HG03280 (cell line): ENCODE measurements at regions not wholly inside any gene's neighbourhood (a gene's known extent, or its start where the extent isn't known, plus 50 kb on each side); places are given as distances from the start of the nearest gene placed in this dataset.

Source experiments
- ATAC-seq: cut with Tn5 transposase; IDR thresholded peaks from one replicate; pipeline ENCODE4 v1.9.1; 2021; ENCODE audit warnings: mild to moderate bottlenecking, moderate library complexity; ENCODE audit not compliant: unreplicated experiment

- ATAC-seq = no peak
These were observed 395.8 kb downstream of the MTX2 start for GRCh38 chr2:176665086-176665485.

- no peak for ATAC-seq
These were observed 399.7 kb downstream of the MTX2 start for GRCh38 chr2:176668912-176669311.

GRCh38 chr2:176669398-176670174 is 400.3 kb downstream of the MTX2 start:
- ATAC-seq = peak; percentile 76

GRCh38 chr2:176675271-176675949 is 406.2 kb downstream of the MTX2 start:
- no peak for ATAC-seq

- no peak for ATAC-seq
These were observed 408.6 kb downstream of the MTX2 start for GRCh38 chr2:176677746-176678265.

- no peak for ATAC-seq
These were observed 409.3 kb downstream of the MTX2 start for GRCh38 chr2:176678571-176678970.

- no peak for ATAC-seq
These were observed 409.9 kb downstream of the MTX2 start for GRCh38 chr2:176679061-176679669.

GRCh38 chr2:176680916-176681516 is 411.8 kb downstream of the MTX2 start:
- ATAC-seq = no peak

- ATAC-seq = no peak
These were observed 412.4 kb downstream of the MTX2 start for GRCh38 chr2:176681584-176682115.

- no peak for ATAC-seq
These were observed 413.0 kb downstream of the MTX2 start for GRCh38 chr2:176682278-176682677.

- no peak for ATAC-seq
These were observed 414.4 kb downstream of the MTX2 start for GRCh38 chr2:176683618-176684111.

GRCh38 chr2:176685908-176686307 is 416.7 kb downstream of the MTX2 start:
- ATAC-seq = no peak

- no peak for ATAC-seq
These were observed 417.1 kb downstream of the MTX2 start for GRCh38 chr2:176686328-176686727.

- ATAC-seq = no peak
These were observed 418.1 kb downstream of the MTX2 start for GRCh38 chr2:176687342-176687741.

GRCh38 chr2:176687944-176688343 is 418.7 kb downstream of the MTX2 start:
- ATAC-seq = no peak

GRCh38 chr2:176689711-176690110 is 420.5 kb downstream of the MTX2 start:
- no peak for ATAC-seq

- no peak for ATAC-seq
These were observed 422.2 kb downstream of the MTX2 start for GRCh38 chr2:176691471-176691870.

- no peak for ATAC-seq
These were observed 423.3 kb downstream of the MTX2 start for GRCh38 chr2:176692533-176692932.

GRCh38 chr2:176699098-176699497 is 429.9 kb downstream of the MTX2 start:
- ATAC-seq = no peak

GRCh38 chr2:176699644-176700043 is 430.4 kb downstream of the MTX2 start:
- no peak for ATAC-seq

- no peak for ATAC-seq
These were observed 432.9 kb downstream of the MTX2 start for GRCh38 chr2:176702131-176702530.
